ENCODE measurements at regions not wholly inside any gene's neighbourhood (a gene's known extent, or its start where the extent isn't known, plus 50 kb on each side); places are given as distances from the start of the nearest gene placed in this dataset.

GRCh38 chr9:99516657-99517049, 294.6 kb downstream of the SEC61B start:
- FAIRE-seq, result peak; percentile 60
- TF ChIP-seq POLR2AphosphoS5 (IDR thresholded peaks at IDR 0.05; ENCODE audit: low read depth, low read length) (no peak), TAF1 (IDR thresholded peaks at IDR 0.05; ENCODE audit: borderline replicate concordance, low read depth, low read length) (no peak), POLR2A (IDR thresholded peaks at IDR 0.05; ENCODE audit: low read depth, low read length) (no peak)
- no peak for DNase-seq (ENCODE audit: insufficient read length)

- no peak for DNase-seq (ENCODE audit: insufficient read length)
- no peak for FAIRE-seq
- no peak for TF ChIP-seq POLR2AphosphoS5 (IDR thresholded peaks at IDR 0.05; ENCODE audit: low read depth, low read length)
- no peak for TF ChIP-seq POLR2A (IDR thresholded peaks at IDR 0.05; ENCODE audit: low read depth, low read length)
- no peak for TF ChIP-seq TAF1 (IDR thresholded peaks at IDR 0.05; ENCODE audit: borderline replicate concordance, low read depth, low read length)
Observed at GRCh38 chr9:99523838-99524237, 297.8 kb upstream of the NR4A3 start.

- TF ChIP-seq TAF1 (IDR thresholded peaks at IDR 0.05; ENCODE audit: borderline replicate concordance, low read depth, low read length), result no peak
- no peak for TF ChIP-seq POLR2A (IDR thresholded peaks at IDR 0.05; ENCODE audit: low read depth, low read length)
- no peak for TF ChIP-seq POLR2AphosphoS5 (IDR thresholded peaks at IDR 0.05; ENCODE audit: low read depth, low read length)
- DNase-seq (ENCODE audit: insufficient read length) (no peak), FAIRE-seq (no peak)
Observed at GRCh38 chr9:99531313-99531712, 290.4 kb upstream of the NR4A3 start.

- FAIRE-seq (no peak), DNase-seq (ENCODE audit: insufficient read length) (no peak)
- TF ChIP-seq POLR2A (IDR thresholded peaks at IDR 0.05; ENCODE audit: low read depth, low read length) (no peak), TAF1 (IDR thresholded peaks at IDR 0.05; ENCODE audit: borderline replicate concordance, low read depth, low read length) (no peak), POLR2AphosphoS5 (IDR thresholded peaks at IDR 0.05; ENCODE audit: low read depth, low read length) (no peak)
Observed at GRCh38 chr9:99533421-99533820, 288.3 kb upstream of the NR4A3 start.

- FAIRE-seq (no peak), DNase-seq (ENCODE audit: insufficient read length) (no peak)
- TF ChIP-seq POLR2A (IDR thresholded peaks at IDR 0.05; ENCODE audit: low read depth, low read length) (no peak), POLR2AphosphoS5 (IDR thresholded peaks at IDR 0.05; ENCODE audit: low read depth, low read length) (no peak), TAF1 (IDR thresholded peaks at IDR 0.05; ENCODE audit: borderline replicate concordance, low read depth, low read length) (no peak)
Observed at GRCh38 chr9:99537996-99538395, 283.7 kb upstream of the NR4A3 start.

- DNase-seq (ENCODE audit: insufficient read length) (no peak), FAIRE-seq (no peak)
- TF ChIP-seq TAF1 (IDR thresholded peaks at IDR 0.05; ENCODE audit: borderline replicate concordance, low read depth, low read length), result no peak
- TF ChIP-seq POLR2AphosphoS5 (IDR thresholded peaks at IDR 0.05; ENCODE audit: low read depth, low read length), result no peak
- no peak for TF ChIP-seq POLR2A (IDR thresholded peaks at IDR 0.05; ENCODE audit: low read depth, low read length)
Observed at GRCh38 chr9:99544526-99544925, 277.2 kb upstream of the NR4A3 start.

GRCh38 chr9:99549441-99549840, 272.2 kb upstream of the NR4A3 start:
- DNase-seq (ENCODE audit: insufficient read length), result no peak
- TF ChIP-seq POLR2A (IDR thresholded peaks at IDR 0.05; ENCODE audit: low read depth, low read length) (no peak), TAF1 (IDR thresholded peaks at IDR 0.05; ENCODE audit: borderline replicate concordance, low read depth, low read length) (no peak), POLR2AphosphoS5 (IDR thresholded peaks at IDR 0.05; ENCODE audit: low read depth, low read length) (no peak)
- no peak for FAIRE-seq

GRCh38 chr9:99555792-99556191, 265.9 kb upstream of the NR4A3 start:
- no peak for FAIRE-seq

GRCh38 chr9:99556998-99557397, 264.7 kb upstream of the NR4A3 start:
- DNase-seq (ENCODE audit: insufficient read length), result no peak
- FAIRE-seq, result no peak
- no peak for TF ChIP-seq POLR2A (IDR thresholded peaks at IDR 0.05; ENCODE audit: low read depth, low read length)
- no peak for TF ChIP-seq TAF1 (IDR thresholded peaks at IDR 0.05; ENCODE audit: borderline replicate concordance, low read depth, low read length)
- no peak for TF ChIP-seq POLR2AphosphoS5 (IDR thresholded peaks at IDR 0.05; ENCODE audit: low read depth, low read length)

More at GRCh38 chr9:99555792-99556191, 265.9 kb upstream of the NR4A3 start:
- no peak for DNase-seq (ENCODE audit: insufficient read length)
- TF ChIP-seq POLR2AphosphoS5 (IDR thresholded peaks at IDR 0.05; ENCODE audit: low read depth, low read length) (no peak), POLR2A (IDR thresholded peaks at IDR 0.05; ENCODE audit: low read depth, low read length) (no peak), TAF1 (IDR thresholded peaks at IDR 0.05; ENCODE audit: borderline replicate concordance, low read depth, low read length) (no peak)

GRCh38 chr9:99557816-99558215, 263.9 kb upstream of the NR4A3 start:
- TF ChIP-seq POLR2AphosphoS5 (IDR thresholded peaks at IDR 0.05; ENCODE audit: low read depth, low read length) (no peak), TAF1 (IDR thresholded peaks at IDR 0.05; ENCODE audit: borderline replicate concordance, low read depth, low read length) (no peak), POLR2A (IDR thresholded peaks at IDR 0.05; ENCODE audit: low read depth, low read length) (no peak)
- no peak for FAIRE-seq
- DNase-seq (ENCODE audit: insufficient read length), result no peak

GRCh38 chr9:99559776-99560175, 261.9 kb upstream of the NR4A3 start:
- DNase-seq (ENCODE audit: insufficient read length) (no peak), FAIRE-seq (no peak)
- TF ChIP-seq POLR2A (IDR thresholded peaks at IDR 0.05; ENCODE audit: low read depth, low read length) (no peak), TAF1 (IDR thresholded peaks at IDR 0.05; ENCODE audit: borderline replicate concordance, low read depth, low read length) (no peak), POLR2AphosphoS5 (IDR thresholded peaks at IDR 0.05; ENCODE audit: low read depth, low read length) (no peak)

- no peak for TF ChIP-seq TAF1 (IDR thresholded peaks at IDR 0.05; ENCODE audit: borderline replicate concordance, low read depth, low read length)
- no peak for TF ChIP-seq POLR2AphosphoS5 (IDR thresholded peaks at IDR 0.05; ENCODE audit: low read depth, low read length)
- TF ChIP-seq POLR2A (IDR thresholded peaks at IDR 0.05; ENCODE audit: low read depth, low read length), result no peak
- FAIRE-seq, result no peak
Observed at GRCh38 chr9:99560561-99560960, 261.1 kb upstream of the NR4A3 start.

GRCh38 chr9:99561509-99561917, 260.2 kb upstream of the NR4A3 start:
- no peak for TF ChIP-seq POLR2AphosphoS5 (IDR thresholded peaks at IDR 0.05; ENCODE audit: low read depth, low read length)
- no peak for TF ChIP-seq POLR2A (IDR thresholded peaks at IDR 0.05; ENCODE audit: low read depth, low read length)
- no peak for TF ChIP-seq TAF1 (IDR thresholded peaks at IDR 0.05; ENCODE audit: borderline replicate concordance, low read depth, low read length)
- FAIRE-seq, result no peak
- no peak for DNase-seq (ENCODE audit: insufficient read length)

More at GRCh38 chr9:99560561-99560960, 261.1 kb upstream of the NR4A3 start:
- no peak for DNase-seq (ENCODE audit: insufficient read length)
